Motor neuron (in vitro differentiated cells): ENCODE measurements at regions not wholly inside any gene's neighbourhood (a gene's known extent, or its start where the extent isn't known, plus 50 kb on each side); places are given as distances from the start of the nearest gene placed in this dataset.

ENCODE experiments used
- ATAC-seq, 8 experiments: fragments of 200-7000 bp; cut with Tn5 transposase; replicated peaks in 6 of 8; 2 replicates each; pipeline ENCODE4 v1.8.0; 2021; ENCODE audit warnings: mild to moderate bottlenecking in 8 of 8, moderate library complexity in 8 of 8
- H3K27ac ChIP-seq, 2 donors: fragments of 250-450 bp; sonication (Bioruptor Pico); 2 replicates each; pipeline ENCODE4 v1.9.0; 2021; ENCODE audit warnings: antibody characterized with exemption in 2 of 2, mild to moderate bottlenecking in 2 of 2, moderate library complexity in 1 of 2
- H3K4me1 ChIP-seq, 2 donors: fragments of 250-450 bp; sonication (Bioruptor Pico); replicated peaks in 1 of 2; 2 replicates each; pipeline ENCODE4 v1.6.1; 2021; ENCODE audit warnings: antibody characterized with exemption in 2 of 2, mild to moderate bottlenecking in 2 of 2, moderate library complexity in 1 of 2
- H3K4me3 ChIP-seq, 5 donors: fragments of 250-450 bp; sonication (Bioruptor Pico); 2 replicates each; pipeline ENCODE4 v1.9.0; 2021; ENCODE audit warnings: antibody characterized with exemption in 5 of 5, mild to moderate bottlenecking in 5 of 5, moderate library complexity in 4 of 5
- WGBS, 10 experiments: fragments of 450-650 bp; shearing (Covaris generic); methylation state at CpG; one replicate each; pipeline ENCODE4 v1.0.0; 2022; 5-methylcytosine and 5-hydroxymethylcytosine counted together
- in situ Hi-C, 9 experiments: fragments of 400-800 bp; cut with MboI; loops; one replicate each; pipeline ENCODE4 v1.15.0; 2021; ENCODE audit warnings: low sequenced_read_pairs in 9 of 9, low pct_unique_long_range_greater_than_20kb in 2 of 9; ENCODE audit not compliant: unreplicated experiment in 9 of 9

GRCh38 chr20:40606660-40607059, 82.4 kb downstream of the MAFB start:
- H3K4me3 ChIP-seq: no peak overlapping the region
- ATAC-seq: no peak
- no peaks in the 10 kb centered on the region for H3K4me1 ChIP-seq
- 20 to 40% (median 34%) methylated on average over 1 to 2 of the region's 2 CpGs; no CpG with 5 or more reads in 6 of the 10 experiments for WGBS, 10 experiments
- H3K27ac ChIP-seq: no peak overlapping the region
- in situ Hi-C loops: no loop called here

- 38 to 100% (median 76%) methylated on average over 1 to 2 of the region's 3 CpGs; no CpG with 5 or more reads in 4 of the 10 experiments for WGBS, 10 experiments
- H3K4me1 ChIP-seq: no peaks in the 10 kb centered on the region
- in situ Hi-C loops: no loop called here
- H3K27ac ChIP-seq: no peak overlapping the region
- ATAC-seq: no peak
- no peak overlapping the region for H3K4me3 ChIP-seq
Measured at GRCh38 chr20:40606237-40606636, 82.8 kb downstream of the MAFB start.

- H3K4me1 ChIP-seq: peaks cover 0 to 3% of the 10 kb centered on the region in 2 donors
- in situ Hi-C loops: no loop called here
- WGBS, 10 experiments: 20 to 100% (median 69%) methylated on average over 1 to 5 of the region's 5 CpGs; no CpG with 5 or more reads in 6 of the 10 experiments
- ATAC-seq: no peak
- no peak overlapping the region for H3K4me3 ChIP-seq
- H3K27ac ChIP-seq: no peak overlapping the region
Measured at GRCh38 chr20:40604416-40604815, 84.6 kb downstream of the MAFB start.

DNA sequence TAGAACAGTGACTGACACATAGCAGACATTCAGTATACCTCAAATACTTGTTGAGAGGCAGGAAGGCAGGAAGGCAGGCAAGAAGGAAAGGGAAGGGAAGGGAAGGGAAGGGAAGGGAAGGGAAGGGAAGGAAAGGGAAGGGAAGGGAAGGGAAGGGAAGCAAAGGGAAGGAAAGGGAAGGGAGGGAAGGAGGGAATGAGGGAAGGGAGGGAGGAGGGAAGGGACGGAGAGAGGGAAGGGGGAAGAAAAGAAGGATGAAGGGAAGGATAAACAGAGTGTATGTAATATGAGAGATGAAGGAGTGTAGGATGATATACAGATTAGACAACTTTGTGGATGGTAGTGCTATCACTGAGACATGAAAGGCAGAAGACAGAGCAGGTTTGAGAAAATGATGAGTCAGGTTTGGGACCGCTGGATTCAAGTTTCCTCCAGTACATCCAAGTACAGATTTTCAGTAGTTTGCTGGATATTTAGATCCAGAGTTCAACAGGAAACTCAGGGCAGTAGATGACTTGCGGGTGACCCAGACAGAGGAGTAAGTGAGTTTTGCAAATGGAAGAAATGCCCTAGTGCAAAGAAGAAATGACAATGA, 85.9 kb downstream of the MAFB start:
- 69 to 100% (median 80%) methylated on average over 1 to 2 of the region's 3 CpGs; no CpG with 5 or more reads in 3 of the 10 experiments for WGBS, 10 experiments
- ATAC-seq: no peak
- Histone ChIP-seq H3K4me3 (no peak overlapping the region), H3K4me1 (peaks cover 0 to 3% of the 10 kb centered on the region in 2 donors), H3K27ac (no peak overlapping the region)
- in situ Hi-C loops: no loop called here

- in situ Hi-C loops: no loop called here
- no peak overlapping the region for H3K27ac ChIP-seq
- WGBS, 10 experiments: 33 to 100% (median 100%) methylated on average over 1 of the region's 1 CpG; no CpG with 5 or more reads in 5 of the 10 experiments
- no peak for ATAC-seq
- H3K4me3 ChIP-seq: no peak overlapping the region
- H3K4me1 ChIP-seq: peaks cover 0 to 3% of the 10 kb centered on the region in 2 donors
Measured at GRCh38 chr20:40602381-40602780, 86.7 kb downstream of the MAFB start.

DNA sequence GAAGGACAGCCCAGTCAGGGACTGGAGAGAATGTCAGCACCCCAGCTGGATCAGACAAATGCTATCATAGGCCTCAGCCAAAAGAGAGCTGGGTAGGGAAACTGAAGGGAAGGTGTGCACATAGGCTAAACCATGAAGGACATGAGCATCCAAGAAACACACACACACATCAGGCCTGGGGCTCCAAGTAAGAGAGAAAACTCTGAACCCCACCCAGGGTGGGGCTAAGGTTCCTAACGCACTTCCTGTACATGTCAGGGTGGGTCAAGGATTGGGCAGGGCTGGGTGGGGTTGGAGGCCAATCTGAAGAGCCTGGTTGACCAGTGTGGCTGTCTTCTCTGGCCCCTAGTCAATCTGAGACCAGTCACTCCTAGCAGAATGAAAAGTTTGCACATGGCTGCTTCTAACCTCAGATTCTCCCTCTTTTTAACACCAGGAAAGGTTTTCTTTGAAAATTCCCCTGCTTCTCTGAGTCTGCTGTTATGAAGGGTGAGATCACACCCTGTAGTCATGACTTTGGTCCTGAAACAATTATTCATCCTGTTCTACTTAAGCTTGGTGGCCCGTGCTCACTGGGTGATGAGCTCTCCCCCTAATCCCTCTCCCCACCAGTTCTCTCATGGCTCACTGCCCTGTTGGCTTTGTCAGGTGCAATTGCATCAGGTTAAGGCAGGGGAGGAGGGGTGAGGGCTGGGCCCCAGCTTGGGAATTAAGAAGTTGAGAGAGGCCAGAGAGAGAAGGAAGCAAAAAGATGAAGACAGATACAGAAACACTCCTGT, 88.4 kb downstream of the MAFB start:
- in situ Hi-C loops: no loop called here
- Histone ChIP-seq H3K4me3 (no peak overlapping the region), H3K27ac (no peak overlapping the region), H3K4me1 (peaks cover 0 to 3% of the 10 kb centered on the region in 2 donors)
- 0 to 80% (median 41%) methylated on average over 1 of the region's 2 CpGs; no CpG with 5 or more reads in 4 of the 10 experiments for WGBS, 10 experiments
- ATAC-seq: peak in 5 of 8 experiments; percentile 38 to 97 (median 91)

GRCh38 chr20:40599987-40600386, 89.0 kb downstream of the MAFB start:
- Histone ChIP-seq H3K4me3 (no peak overlapping the region), H3K27ac (no peak overlapping the region), H3K4me1 (peaks cover 0 to 3% of the 10 kb centered on the region in 2 donors)
- ATAC-seq: no peak
- 17 to 100% (median 63%) methylated on average over 1 to 3 of the region's 3 CpGs; no CpG with 5 or more reads in 1 of the 10 experiments for WGBS, 10 experiments
- in situ Hi-C loops: no loop called here

DNA sequence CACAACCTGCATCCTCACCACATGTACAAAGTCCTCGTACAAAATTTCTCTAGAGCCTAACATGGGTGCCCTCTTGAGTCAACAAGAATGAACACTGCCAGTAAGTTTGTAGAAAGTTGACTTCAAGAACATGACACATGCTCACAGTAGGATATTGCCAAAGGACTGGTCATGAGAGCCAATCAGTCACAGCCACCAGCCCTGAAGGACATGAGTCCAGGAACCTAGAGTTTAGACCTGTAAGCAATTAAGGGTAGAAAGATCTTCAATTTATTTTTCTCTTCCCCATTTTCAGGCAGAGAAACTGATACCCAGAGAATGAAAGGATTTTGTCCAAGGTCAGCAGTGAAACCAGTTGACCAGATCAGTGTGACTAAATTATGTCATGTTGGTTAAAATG, 96.1 kb downstream of the MAFB start:
- Histone ChIP-seq H3K4me1 (no peaks in the 10 kb centered on the region), H3K4me3 (no peak overlapping the region), H3K27ac (no peak overlapping the region)
- no peak for ATAC-seq
- in situ Hi-C loops: no loop called here
- WGBS, 10 experiments: 0 to 100% (median 40%) methylated on average over 1 of the region's 1 CpG; no CpG with 5 or more reads in 3 of the 10 experiments

DNA sequence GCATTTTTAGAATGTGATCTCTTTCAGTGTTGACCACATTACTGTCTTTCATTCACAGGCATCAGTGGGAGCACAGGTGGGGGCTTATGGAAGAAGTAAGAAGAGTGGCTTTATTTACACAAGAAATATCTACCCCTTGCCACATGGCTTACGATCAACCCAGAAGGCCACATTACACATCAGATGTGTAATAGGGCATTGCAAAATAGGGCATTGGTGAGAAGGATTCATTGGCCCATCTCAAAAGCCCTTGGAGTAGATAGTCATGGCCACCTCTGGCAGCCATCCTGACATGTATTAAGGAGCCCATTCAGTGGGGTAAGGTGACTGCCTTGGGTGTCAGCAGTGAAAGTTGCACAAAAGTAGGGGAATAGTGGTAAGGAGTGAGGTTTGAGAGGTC, 97.5 kb downstream of the MAFB start:
- Histone ChIP-seq H3K27ac (no peak overlapping the region), H3K4me3 (no peak overlapping the region), H3K4me1 (no peaks in the 10 kb centered on the region)
- WGBS, 10 experiments: 80 to 100% (median 100%) methylated on average over 1 of the region's 1 CpG; no CpG with 5 or more reads in 7 of the 10 experiments
- in situ Hi-C loops: no loop called here
- no peak for ATAC-seq

DNA sequence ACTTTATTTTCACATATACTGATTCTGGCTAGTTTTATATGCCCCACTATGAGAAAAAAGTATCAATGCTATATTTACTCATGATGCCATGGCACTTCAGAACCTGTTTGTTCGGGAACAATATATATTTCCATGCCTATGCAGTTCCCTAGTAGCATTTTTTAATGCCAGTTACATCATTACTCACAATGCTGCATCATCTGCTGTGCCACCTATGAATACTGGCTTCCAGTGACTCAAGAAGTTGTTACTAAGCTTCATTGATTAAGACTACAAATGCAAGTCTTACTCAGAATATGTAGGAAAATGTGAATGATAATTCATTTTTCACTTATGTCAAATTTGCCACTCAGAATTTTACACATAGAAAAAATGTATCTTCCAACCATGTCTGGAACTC, 97.9 kb downstream of the MAFB start:
- 0 to 67% (median 13%) methylated on average over 1 of the region's 1 CpG; no CpG with 5 or more reads in 2 of the 10 experiments for WGBS, 10 experiments
- in situ Hi-C loops: no loop called here
- H3K4me3 ChIP-seq: no peak overlapping the region
- no peaks in the 10 kb centered on the region for H3K4me1 ChIP-seq
- peak in 1 of 8 experiments; percentile 42 for ATAC-seq
- H3K27ac ChIP-seq: no peak overlapping the region

DNA sequence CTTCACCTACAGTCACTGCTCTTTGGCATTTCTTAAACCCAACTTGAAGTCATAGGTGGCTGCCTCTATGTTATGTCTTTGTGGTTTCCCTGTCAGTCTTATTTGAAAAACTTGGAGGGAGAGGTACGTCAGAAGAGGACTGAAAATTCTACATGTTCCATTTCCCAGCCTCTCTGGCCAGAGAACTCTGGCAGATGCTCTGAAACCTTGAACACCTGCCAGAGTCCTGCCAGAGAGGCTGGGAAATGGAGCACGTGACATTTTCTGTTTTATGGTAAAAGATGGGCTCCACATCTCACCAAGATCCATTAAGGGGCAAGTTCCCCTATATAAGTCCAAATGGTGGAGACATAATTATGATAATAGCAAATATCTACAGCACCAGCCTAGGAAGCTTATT, 99.5 kb downstream of the MAFB start:
- H3K4me3 ChIP-seq: no peak overlapping the region
- WGBS, 10 experiments: 0 to 90% (median 28%) methylated on average over 1 of the region's 2 CpGs; no CpG with 5 or more reads in 4 of the 10 experiments
- ATAC-seq: no peak
- no peaks in the 10 kb centered on the region for H3K4me1 ChIP-seq
- no peak overlapping the region for H3K27ac ChIP-seq
- in situ Hi-C loops: no loop called here

DNA sequence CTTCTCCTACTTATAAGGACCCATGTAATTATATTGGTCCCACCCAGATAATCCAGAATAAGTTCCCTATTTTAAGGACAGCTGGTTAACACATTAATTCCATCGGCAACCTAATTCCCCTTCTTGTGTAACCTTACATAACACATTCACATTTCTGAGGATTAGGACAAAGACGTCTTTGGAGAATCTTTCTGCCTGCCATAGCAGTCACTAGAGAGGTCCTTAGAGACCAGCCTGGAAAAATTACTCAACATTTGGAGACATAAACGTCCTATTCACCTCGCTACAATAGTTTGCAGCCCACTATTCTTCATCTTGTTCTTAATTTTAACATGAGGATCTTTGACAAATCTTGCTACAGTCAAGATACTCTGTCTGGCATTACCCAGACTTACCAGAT, 100.1 kb downstream of the MAFB start:
- no peak for ATAC-seq
- Histone ChIP-seq H3K4me1 (no peaks in the 10 kb centered on the region), H3K4me3 (no peak overlapping the region), H3K27ac (no peak overlapping the region)
- 0 to 88% (median 46%) methylated on average over 1 to 4 of the region's 4 CpGs; no CpG with 5 or more reads in 1 of the 10 experiments for WGBS, 10 experiments
- in situ Hi-C loops: no loop called here

DNA sequence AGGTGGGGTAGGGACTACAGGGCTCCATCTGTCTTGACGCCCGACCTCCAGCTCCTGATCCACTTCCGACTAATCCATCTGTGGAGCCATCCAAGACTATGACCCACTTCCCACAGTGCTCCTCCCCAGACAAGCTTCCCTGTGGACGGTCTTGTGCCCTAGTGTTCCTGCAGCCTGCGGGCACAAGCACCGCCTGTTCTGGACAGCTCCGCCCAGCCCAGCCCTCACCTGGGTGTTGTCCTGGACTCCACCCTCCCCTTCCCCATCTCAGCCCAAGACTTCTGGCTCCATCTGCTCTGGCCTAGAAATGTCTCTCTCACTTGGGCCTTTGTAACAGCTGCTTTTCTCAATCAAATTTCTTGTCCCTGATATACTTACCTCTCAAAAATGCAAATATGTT, 102.0 kb downstream of the MAFB start:
- 0 to 100% (median 58%) methylated on average over 1 to 6 of the region's 7 CpGs; no CpG with 5 or more reads in 5 of the 10 experiments for WGBS, 10 experiments

More for the DNA sequence above, 102.0 kb downstream of the MAFB start:
- Histone ChIP-seq H3K4me1 (no peaks in the 10 kb centered on the region), H3K4me3 (no peak overlapping the region), H3K27ac (no peak overlapping the region)
- in situ Hi-C loops: no loop called here
- no peak for ATAC-seq
